K562 (cell line): ENCODE measurements at regions not wholly inside any gene's neighbourhood (a gene's known extent, or its start where the extent isn't known, plus 50 kb on each side); places are given as distances from the start of the nearest gene placed in this dataset.

Experiments
- ATAC-seq: fragments of 200-7000 bp; cut with Tn5 transposase; 3 replicates; pipeline ENCODE4 v1.9.1; 2020; ENCODE audit warnings: moderate library complexity
- BruUV-seq: library from RNA; stranded (reverse); fragments of 400-500 nt; replicated peaks from 2 replicates; lab custom pipeline; 2021; lab: Mats Ljungman, UMichigan
- CTCF ChIA-PET: fragments of 300-600 bp; formaldehyde crosslinking; extraction: SDS; loops from one replicate; lab custom pipeline; 2021; ENCODE audit warnings: low intra/inter-chr PET ratio; lab: Yijun Ruan, JAX
- POLR2A ChIA-PET: fragments of 300-600, 350-650 bp; sonication (Branson Sonifier 250); formaldehyde crosslinking; extraction: SDS; loops from one replicate; lab custom pipeline; 2021; ENCODE audit warnings: antibody characterized with exemption, inconsistent platforms; lab: Yijun Ruan, JAX
- DNase-seq, 4 experiments: peaks; one replicate each; pipeline versions ENCODE4 v3.0.0 to v3.0.0-alpha.2; 2011 to 2018; ENCODE audit warnings: low spot score in 3 of 4, mixed read lengths in 3 of 4; ENCODE audit errors: extremely low read depth in 1 of 4
- FAIRE-seq: peaks from 2 replicates; lab custom pipeline; 2011; peaks lifted over from hg19 to GRCh38; lab: Jason Lieb, UNC
- H2AFZ ChIP-seq: 2 replicates; pipeline ENCODE4 v1.6.0; 2011; ENCODE audit warnings: low read depth, low read length, control low read depth, inconsistent platforms
- H3K27ac ChIP-seq: fragments of 200-600 bp; 3 replicates; pipeline ENCODE4 v1.8.0; 2011; ENCODE audit warnings: low read depth, mild to moderate bottlenecking, control low read depth, inconsistent platforms, low read length, moderate library complexity, mixed read lengths; ENCODE audit errors: extremely low read depth
- H3K27me3 ChIP-seq, 2 experiments: fragments of 300-600 bp in 1 of 2; 2 replicates in 1 of 2; 3 replicates in 1 of 2; pipeline versions ENCODE4 v1.6.0 to v1.8.0; 2011; ENCODE audit warnings: inconsistent platforms in 2 of 2, low read length in 2 of 2, mild to moderate bottlenecking in 1 of 2, mixed read lengths in 1 of 2, moderate library complexity in 1 of 2; ENCODE audit not compliant: control insufficient read depth in 2 of 2, insufficient read depth in 2 of 2
- H3K36me3 ChIP-seq: fragments of 300-600 bp; 3 replicates; pipeline ENCODE4 v1.8.0; 2011; ENCODE audit warnings: mild to moderate bottlenecking, low read length, inconsistent platforms; ENCODE audit not compliant: control insufficient read depth, insufficient read depth
- H3K4me1 ChIP-seq, 2 experiments: fragments of 200-600 bp in 1 of 2; replicated peaks in 1 of 2; 2 replicates in 1 of 2; 3 replicates in 1 of 2; pipeline versions ENCODE4 v1.5.1 to v1.8.0; 2011; ENCODE audit warnings: inconsistent platforms in 2 of 2, low read length in 2 of 2, mild to moderate bottlenecking in 1 of 2, mixed read lengths in 1 of 2, moderate library complexity in 1 of 2; ENCODE audit not compliant: control insufficient read depth in 2 of 2, insufficient read depth in 2 of 2
- H3K4me2 ChIP-seq: 2 replicates; pipeline ENCODE4 v1.6.1; 2011; ENCODE audit warnings: low read length, control low read depth, inconsistent platforms, mixed read lengths; ENCODE audit not compliant: insufficient read depth
- H3K4me3 ChIP-seq: fragments of 200-600 bp; sonication (generic), shearing (Covaris generic); 2 replicates; pipeline ENCODE4 v1.5.1; 2016; ENCODE audit warnings: control low read depth, inconsistent platforms
- H3K79me2 ChIP-seq: fragments of 200-600 bp; 3 replicates; pipeline ENCODE4 v1.8.0; 2011; ENCODE audit warnings: low read length, inconsistent platforms; ENCODE audit not compliant: control insufficient read depth, insufficient read depth
- H3K9ac ChIP-seq, 2 experiments: 2 replicates each; pipeline versions ENCODE4 v1.6.0 to v1.6.1; 2011; ENCODE audit warnings: low read depth in 2 of 2, low read length in 2 of 2, control low read depth in 1 of 2, inconsistent platforms in 1 of 2, mild to moderate bottlenecking in 1 of 2, mixed read lengths in 1 of 2; ENCODE audit not compliant: insufficient read depth in 1 of 2
- H3K9me1 ChIP-seq: one replicate; pipeline ENCODE4 v1.6.0; 2011; ENCODE audit warnings: inconsistent platforms, mild to moderate bottlenecking, low read length, moderate library complexity; ENCODE audit not compliant: control insufficient read depth, insufficient read depth
- H3K9me3 ChIP-seq: replicated peaks from 2 replicates; pipeline ENCODE4 v1.5.1; 2011; ENCODE audit warnings: low read depth, low read length, inconsistent platforms; ENCODE audit not compliant: control insufficient read depth, insufficient read depth
- H4K20me1 ChIP-seq: replicated peaks from 2 replicates; pipeline ENCODE4 v1.6.1; 2011; ENCODE audit warnings: low read length, inconsistent platforms, mixed read lengths; ENCODE audit not compliant: control insufficient read depth, insufficient read depth
- REST ChIP-seq, 2 experiments: fragments of 450-650 bp; formaldehyde crosslinking in 1 of 2; IDR thresholded peaks; 2 replicates each; pipeline versions ENCODE4 v1.4.0 to v1.6.1; 2014 to 2020; ENCODE audit warnings: mild to moderate bottlenecking in 2 of 2, borderline replicate concordance in 1 of 2, low read depth in 1 of 2
- RUNX1 ChIP-seq: sonication (generic); IDR thresholded peaks from 2 replicates; pipeline ENCODE4 v1.6.1; 2016; ENCODE audit warnings: antibody characterized with exemption, low read depth
- SMAD3 ChIP-seq: fragments of 450-650 bp; formaldehyde crosslinking; conservative IDR thresholded peaks from 2 replicates; pipeline ENCODE4 v1.4.0; 2020; ENCODE audit warnings: mild to moderate bottlenecking
- SRSF7 ChIP-seq: fragments of 200-400 bp; formaldehyde crosslinking; optimal IDR thresholded peaks from 2 replicates; pipeline ENCODE3; 2017; ENCODE audit warnings: mild to moderate bottlenecking, low read depth, low read length
- ZNF316 ChIP-seq: fragments of 450-650 bp; IDR thresholded peaks from 2 replicates; pipeline ENCODE4 v1.6.1; 2016
- WGBS: fragments of 100-300 bp; shearing (Covaris generic); methylation state at CpG from one replicate; pipeline ENCODE4 v1.1.6; 2016; ENCODE audit warnings: low coverage, mixed read lengths; ENCODE audit not compliant: insufficient coverage; ENCODE audit errors: missing lambda C conversion rate; 5-methylcytosine and 5-hydroxymethylcytosine counted together
- in situ Hi-C: fragments of 300-500 bp; cut with MboI; formaldehyde crosslinking; loops from 4 replicates; pipeline ENCODE4 v1.15.0; 2018; ENCODE audit warnings: inconsistent platforms, mixed read lengths
- intact Hi-C: fragments of 100-400 bp; cut with micrococcal nuclease; formaldehyde crosslinking; loops from 2 replicates; pipeline ENCODE4 v1.14.2; 2022

DNA sequence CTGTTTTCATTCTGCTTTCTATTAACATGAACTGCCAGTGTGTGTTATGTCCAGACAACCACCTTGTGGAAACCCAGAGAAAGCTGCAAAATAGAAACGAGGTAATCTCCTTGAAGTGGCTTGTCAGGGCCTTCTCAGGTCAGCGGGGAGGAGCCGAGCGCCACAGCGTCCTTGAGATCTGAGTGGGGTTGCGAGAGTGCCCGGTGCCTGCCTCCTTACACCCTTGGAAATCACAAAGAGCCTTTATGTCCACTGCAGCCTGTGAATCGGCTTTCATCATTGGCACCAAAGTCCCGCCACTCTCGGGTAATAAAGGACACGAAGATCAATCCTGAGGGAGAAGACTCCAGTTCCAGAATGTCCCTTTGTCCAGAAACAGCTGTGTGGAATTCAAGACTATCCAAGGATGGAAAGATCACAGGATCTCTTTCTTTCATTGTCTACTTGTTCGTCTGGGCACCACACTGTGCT is 135.2 kb downstream of the HRH4 start:
- in situ Hi-C loops (no loop called here), intact Hi-C loops (no loop called here)
- ChIA-PET POLR2A (no interaction called here), CTCF (no interaction called here)
- Histone ChIP-seq H3K4me1 (no peaks in the 10 kb centered on the region), H4K20me1 (no peaks in the 10 kb centered on the region), H3K4me3 (no peak overlapping the region), H3K27ac (no peak overlapping the region), H3K9ac (no peak overlapping the region), H3K4me2 (no peak overlapping the region), H3K79me2 (no peaks in the 10 kb centered on the region), H3K36me3 (no peaks in the 10 kb centered on the region), H3K27me3 (no peaks in the 10 kb centered on the region), H2AFZ (no peak overlapping the region), H3K9me1 (no peaks in the 10 kb centered on the region), H3K9me3 (no peaks in the 10 kb centered on the region)
- no peak for ATAC-seq
- no peak for TF ChIP-seq RUNX1
- no peak for FAIRE-seq
- WGBS: 0% methylated on average over 12 of the region's 12 CpGs
- DNase-seq: no peak
- BruUV-seq: no TSS peak

- H3K27ac ChIP-seq: no peak overlapping the region
- no peak overlapping the region for H2AFZ ChIP-seq
- no peaks in the 10 kb centered on the region for H3K9me3 ChIP-seq
- POLR2A ChIA-PET: interaction anchor here (0.6 kb wide), 1 partner anchor 148 kb away, joined by 3 read pairs; no protein-coding TSS in a partner anchor
- H3K4me2 ChIP-seq: no peak overlapping the region
- no peak overlapping the region for H3K9ac ChIP-seq
- DNase-seq (peak; percentile 28 to 50 (median 33)), FAIRE-seq (peak; percentile 67), ATAC-seq (peak; percentile 72)
- CTCF ChIA-PET: interaction anchor here (2.5 kb wide), 1 partner anchor 126 kb away, joined by 17 read pairs; no protein-coding TSS in a partner anchor
- no TSS peak for BruUV-seq
- no peaks in the 10 kb centered on the region for H3K27me3 ChIP-seq
- H3K4me3 ChIP-seq: no peak overlapping the region
- in situ Hi-C loops (no loop called here), intact Hi-C loops (loop anchor here (1.0 to 10.0 kb wide), 4 partner anchors 55 to 1232 kb away; no protein-coding TSS in a partner anchor)
- no peaks in the 10 kb centered on the region for H3K4me1 ChIP-seq
- no peaks in the 10 kb centered on the region for H3K36me3 ChIP-seq
- H4K20me1 ChIP-seq: no peaks in the 10 kb centered on the region
- no peaks in the 10 kb centered on the region for H3K79me2 ChIP-seq
- 0% methylated on average over 6 of the region's 6 CpGs for WGBS
- H3K9me1 ChIP-seq: no peaks in the 10 kb centered on the region
- TF ChIP-seq ZNF316 (peak; percentile 45; the same call in 1 of the 2 replicates), REST (IDR thresholded peaks at IDR 0.05; ENCODE audit: borderline replicate concordance) (peak; percentile 37; the same call in 1 of the 2 replicates), REST (CRISPR knock-in tag; IDR thresholded peaks at IDR 0.05; ENCODE audit: low read depth) (no peak), SMAD3 (CRISPR knock-in tag) (no peak), SRSF7 (no peak)
These were observed 139.7 kb downstream of the HRH4 start for GRCh38 chr18:24600076-24600654.
